IPS DF 6.9 (cell line): ENCODE measurements at regions not wholly inside any gene's neighbourhood (a gene's known extent, or its start where the extent isn't known, plus 50 kb on each side); places are given as distances from the start of the nearest gene placed in this dataset.
"Not testable (repeated sequence)": the region's sequence is repeated elsewhere in the genome, so short reads cannot be mapped to it uniquely, and the experiment has no call there.

Experiments used
- DNase-seq: peaks from one replicate; pipeline ENCODE4 v3.0.0-alpha.2; 2013; ENCODE audit warnings: low read depth, low spot score
- H3K27ac ChIP-seq: one replicate; pipeline ENCODE4 v1.5.1; 2013; ENCODE audit warnings: low read length, control low read depth
- H3K27me3 ChIP-seq: 2 replicates; pipeline ENCODE4 v1.6.1; 2013; ENCODE audit warnings: mild to moderate bottlenecking, low read length; ENCODE audit not compliant: control insufficient read depth, insufficient read depth
- H3K36me3 ChIP-seq: 2 replicates; pipeline ENCODE4 v1.6.1; 2013; ENCODE audit warnings: low read length; ENCODE audit not compliant: control insufficient read depth, insufficient read depth
- H3K4me1 ChIP-seq: 2 replicates; pipeline ENCODE4 v1.6.1; 2013; ENCODE audit warnings: low read length; ENCODE audit not compliant: control insufficient read depth, insufficient read depth
- H3K4me3 ChIP-seq: 2 replicates; pipeline ENCODE4 v1.5.1; 2013; ENCODE audit warnings: mild to moderate bottlenecking, low read length
- H3K9me3 ChIP-seq: 2 replicates; pipeline ENCODE4 v1.6.1; 2013; ENCODE audit warnings: low read length, inconsistent platforms; ENCODE audit not compliant: control insufficient read depth, insufficient read depth
- WGBS: extraction: QIAGEN DNeasy Blood & Tissue Kit; methylation state at CpG from one replicate; pipeline ENCODE4 v1.1.7; 2013; ENCODE audit warnings: mixed read lengths, missing lambda C conversion rate; ENCODE audit not compliant: insufficient read length, insufficient coverage; 5-methylcytosine and 5-hydroxymethylcytosine counted together

- H3K27me3 ChIP-seq = not testable (repeated sequence)
- WGBS = no CpG with 5 or more reads among the region's 4 CpGs
Measured at GRCh38 chr14:53395267-53395666, 242.1 kb upstream of the DDHD1 start.

GRCh38 chr14:53391631-53392285 is 238.6 kb upstream of the DDHD1 start:
- no peak overlapping the region for H3K27ac ChIP-seq
- no peak overlapping the region for H3K4me3 ChIP-seq
- no CpG with 5 or more reads among the region's 4 CpGs for WGBS

More at GRCh38 chr14:53395267-53395666, 242.1 kb upstream of the DDHD1 start:
- not testable (repeated sequence) for H3K27ac ChIP-seq, DNase-seq, H3K4me3 ChIP-seq, H3K9me3 ChIP-seq, H3K36me3 ChIP-seq, H3K4me1 ChIP-seq

GRCh38 chr14:53391156-53391555 is 238.0 kb upstream of the DDHD1 start:
- DNase-seq = no peak

More at GRCh38 chr14:53391631-53392285, 238.6 kb upstream of the DDHD1 start:
- Histone ChIP-seq H3K4me1 (no peaks in the 10 kb centered on the region), H3K27me3 (no peaks in the 10 kb centered on the region), H3K9me3 (no peaks in the 10 kb centered on the region; the same call in 1 of the 2 replicates), H3K36me3 (no peaks in the 10 kb centered on the region)
- DNase-seq = no peak

GRCh38 chr14:53390008-53390407 is 236.9 kb upstream of the DDHD1 start:
- WGBS = no CpG with 5 or more reads among the region's 7 CpGs
- no peaks in the 10 kb centered on the region for H3K36me3 ChIP-seq
- no peak overlapping the region for H3K4me3 ChIP-seq

More at GRCh38 chr14:53391156-53391555, 238.0 kb upstream of the DDHD1 start:
- no peaks in the 10 kb centered on the region for H3K4me1 ChIP-seq
- no peak overlapping the region for H3K27ac ChIP-seq
- H3K4me3 ChIP-seq = no peak overlapping the region
- H3K36me3 ChIP-seq = no peaks in the 10 kb centered on the region
- H3K27me3 ChIP-seq = no peaks in the 10 kb centered on the region
- no CpG with 5 or more reads among the region's 2 CpGs for WGBS
- no peaks in the 10 kb centered on the region for H3K9me3 ChIP-seq

GRCh38 chr14:53389202-53389601 is 236.1 kb upstream of the DDHD1 start:
- WGBS = no CpG with 5 or more reads among the region's 1 CpG
- Histone ChIP-seq H3K9me3 (no peaks in the 10 kb centered on the region), H3K27me3 (no peaks in the 10 kb centered on the region), H3K27ac (no peak overlapping the region), H3K4me1 (no peaks in the 10 kb centered on the region), H3K36me3 (no peaks in the 10 kb centered on the region), H3K4me3 (no peak overlapping the region)
- DNase-seq = no peak

More at GRCh38 chr14:53390008-53390407, 236.9 kb upstream of the DDHD1 start:
- H3K9me3 ChIP-seq = no peaks in the 10 kb centered on the region
- H3K27ac ChIP-seq = no peak overlapping the region
- no peaks in the 10 kb centered on the region for H3K27me3 ChIP-seq
- no peaks in the 10 kb centered on the region for H3K4me1 ChIP-seq
- DNase-seq = no peak

- no CpG with 5 or more reads among the region's 4 CpGs for WGBS
- H3K27ac ChIP-seq = no peak overlapping the region
- no peak for DNase-seq
- no peaks in the 10 kb centered on the region for H3K27me3 ChIP-seq
- H3K4me1 ChIP-seq = no peaks in the 10 kb centered on the region
- H3K36me3 ChIP-seq = no peaks in the 10 kb centered on the region
- H3K9me3 ChIP-seq = no peaks in the 10 kb centered on the region
- H3K4me3 ChIP-seq = no peak overlapping the region
Measured at GRCh38 chr14:53386362-53386761, 233.2 kb upstream of the DDHD1 start.

GRCh38 chr14:53384536-53384935 is 231.4 kb upstream of the DDHD1 start:
- Histone ChIP-seq H3K4me1 (no peaks in the 10 kb centered on the region), H3K9me3 (no peaks in the 10 kb centered on the region), H3K4me3 (no peak overlapping the region), H3K36me3 (no peaks in the 10 kb centered on the region), H3K27me3 (no peaks in the 10 kb centered on the region), H3K27ac (no peak overlapping the region)
- DNase-seq = no peak
- no CpG with 5 or more reads among the region's 5 CpGs for whole genome bisulfite sequencing

GRCh38 chr14:53384073-53384472 is 230.9 kb upstream of the DDHD1 start:
- H3K27me3 ChIP-seq = no peaks in the 10 kb centered on the region
- no peak for DNase-seq
- no peaks in the 10 kb centered on the region for H3K9me3 ChIP-seq
- H3K27ac ChIP-seq = no peak overlapping the region
- H3K36me3 ChIP-seq = no peaks in the 10 kb centered on the region
- WGBS = no CpG with 5 or more reads among the region's 1 CpG
- no peaks in the 10 kb centered on the region for H3K4me1 ChIP-seq
- no peak overlapping the region for H3K4me3 ChIP-seq

- H3K9me3 ChIP-seq = no peaks in the 10 kb centered on the region
- no peaks in the 10 kb centered on the region for H3K27me3 ChIP-seq
- no peak overlapping the region for H3K27ac ChIP-seq
- H3K4me1 ChIP-seq = no peaks in the 10 kb centered on the region
- no CpG with 5 or more reads among the region's 2 CpGs for WGBS
- no peaks in the 10 kb centered on the region for H3K36me3 ChIP-seq
- DNase-seq = no peak
- H3K4me3 ChIP-seq = no peak overlapping the region
Measured at GRCh38 chr14:53381895-53382294, 228.8 kb upstream of the DDHD1 start.

GRCh38 chr14:53380867-53381225 is 227.7 kb upstream of the DDHD1 start:
- no peaks in the 10 kb centered on the region for H3K4me1 ChIP-seq
- no peaks in the 10 kb centered on the region for H3K9me3 ChIP-seq
- no CpG with 5 or more reads among the region's 1 CpG for WGBS
- no peak for DNase-seq
- no peaks in the 10 kb centered on the region for H3K36me3 ChIP-seq
- no peaks in the 10 kb centered on the region for H3K27me3 ChIP-seq
- no peak overlapping the region for H3K27ac ChIP-seq
- no peak overlapping the region for H3K4me3 ChIP-seq
